Fibroblast of lung (primary cell): ENCODE measurements at regions not wholly inside any gene's neighbourhood (a gene's known extent, or its start where the extent isn't known, plus 50 kb on each side); places are given as distances from the start of the nearest gene placed in this dataset.

Experiments
- DNase-seq, 2 donors: peaks; one replicate each; pipeline versions ENCODE4 v3.0.0 to v3.0.0-alpha.2; 2010; ENCODE audit warnings: low read depth in 2 of 2
- H2AFZ ChIP-seq: 2 replicates; pipeline ENCODE4 v1.5.1; 2012; ENCODE audit warnings: low read length, control low read depth, inconsistent platforms
- H3K27ac ChIP-seq: 2 replicates; pipeline ENCODE4 v1.5.1; 2011; ENCODE audit warnings: low read length, control low read depth; ENCODE audit not compliant: insufficient read depth
- H3K27me3 ChIP-seq: 2 replicates; pipeline ENCODE4 v1.5.1; 2011; ENCODE audit warnings: mild to moderate bottlenecking, low read length; ENCODE audit not compliant: control insufficient read depth, insufficient read depth
- H3K36me3 ChIP-seq: 2 replicates; pipeline ENCODE4 v1.5.1; 2011; ENCODE audit warnings: low read length; ENCODE audit not compliant: control insufficient read depth, insufficient read depth
- H3K4me1 ChIP-seq: 2 replicates; pipeline ENCODE4 v1.5.1; 2011; ENCODE audit warnings: low read length; ENCODE audit not compliant: control insufficient read depth, insufficient read depth; ENCODE audit errors: extremely low read depth
- H3K4me2 ChIP-seq: 2 replicates; pipeline ENCODE4 v1.5.1; 2011; ENCODE audit warnings: low read length, control low read depth; ENCODE audit not compliant: insufficient read depth; ENCODE audit errors: extremely low read depth
- H3K4me3 ChIP-seq, 4 experiments: fragments of 200-600 bp in 1 of 4; sonication (generic) in 1 of 4; replicated peaks in 1 of 4; 2 replicates each; pipeline ENCODE4 v1.5.1; 2011 to 2016; ENCODE audit warnings: low read length in 4 of 4, low read depth in 3 of 4, mild to moderate bottlenecking in 3 of 4, control low read depth in 2 of 4, inconsistent platforms in 1 of 4, mixed read lengths in 1 of 4; ENCODE audit not compliant: insufficient read depth in 1 of 4; ENCODE audit errors: control extremely low read depth in 1 of 4
- H3K79me2 ChIP-seq: 2 replicates; pipeline ENCODE4 v1.5.1; 2012; ENCODE audit warnings: mild to moderate bottlenecking, low read length, inconsistent platforms; ENCODE audit not compliant: control insufficient read depth, insufficient read depth
- H3K9ac ChIP-seq: 2 replicates; pipeline ENCODE4 v1.5.1; 2011; ENCODE audit warnings: mild to moderate bottlenecking, low read length, control low read depth; ENCODE audit not compliant: insufficient read depth
- H3K9me3 ChIP-seq: 2 replicates; pipeline ENCODE4 v1.5.1; 2012; ENCODE audit warnings: low read depth, low read length; ENCODE audit not compliant: control insufficient read depth, insufficient read depth
- H4K20me1 ChIP-seq: 2 replicates; pipeline ENCODE4 v1.5.1; 2011; ENCODE audit warnings: low read length; ENCODE audit not compliant: control insufficient read depth, insufficient read depth; ENCODE audit errors: extremely low read depth
- EZH2 ChIP-seq: IDR thresholded peaks from 2 replicates; pipeline ENCODE4 v1.5.1; 2012; ENCODE audit warnings: low read length, control low read depth, mild to moderate bottlenecking; ENCODE audit errors: missing control alignments
- TF ChIP-seq, protein P1 (sequence below), 2 donors: IDR thresholded peaks in 1 of 2; conservative IDR thresholded peaks in 1 of 2; 1 replicate in 1 of 2; 2 replicates in 1 of 2; pipeline ENCODE4 v1.5.1; 2011 to 2012; ENCODE audit warnings: low read length in 2 of 2, control low read depth in 1 of 2, inconsistent platforms in 1 of 2, low read depth in 1 of 2, mild to moderate bottlenecking in 1 of 2

DNA sequence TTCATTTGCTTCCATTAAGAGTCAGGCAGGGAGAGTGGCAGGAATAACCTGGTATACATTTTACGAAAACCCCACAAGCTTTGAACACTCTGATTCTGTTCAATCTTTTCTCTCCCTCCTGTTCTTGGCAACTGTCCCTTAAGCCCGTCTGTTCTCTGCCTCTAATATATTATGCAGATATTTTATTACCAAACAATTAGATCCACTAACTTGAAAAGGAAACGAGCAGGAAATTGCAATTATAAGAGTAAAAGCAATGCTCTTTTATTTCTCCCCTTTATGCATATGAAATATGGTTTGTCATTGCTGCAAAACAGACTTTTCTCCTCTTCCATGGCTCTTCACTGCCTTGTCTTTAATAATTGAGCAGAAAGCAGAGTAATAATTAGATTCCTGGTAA lies 149.1 kb upstream of the CELF4 start:
- H3K79me2 ChIP-seq: no peaks in the 10 kb centered on the region
- no peaks in the 10 kb centered on the region for H3K9me3 ChIP-seq
- no peak overlapping the region for H3K4me3 ChIP-seq
- H3K27me3 ChIP-seq: no peaks in the 10 kb centered on the region
- no peak overlapping the region for H3K27ac ChIP-seq
- TF ChIP-seq, protein P1, sequence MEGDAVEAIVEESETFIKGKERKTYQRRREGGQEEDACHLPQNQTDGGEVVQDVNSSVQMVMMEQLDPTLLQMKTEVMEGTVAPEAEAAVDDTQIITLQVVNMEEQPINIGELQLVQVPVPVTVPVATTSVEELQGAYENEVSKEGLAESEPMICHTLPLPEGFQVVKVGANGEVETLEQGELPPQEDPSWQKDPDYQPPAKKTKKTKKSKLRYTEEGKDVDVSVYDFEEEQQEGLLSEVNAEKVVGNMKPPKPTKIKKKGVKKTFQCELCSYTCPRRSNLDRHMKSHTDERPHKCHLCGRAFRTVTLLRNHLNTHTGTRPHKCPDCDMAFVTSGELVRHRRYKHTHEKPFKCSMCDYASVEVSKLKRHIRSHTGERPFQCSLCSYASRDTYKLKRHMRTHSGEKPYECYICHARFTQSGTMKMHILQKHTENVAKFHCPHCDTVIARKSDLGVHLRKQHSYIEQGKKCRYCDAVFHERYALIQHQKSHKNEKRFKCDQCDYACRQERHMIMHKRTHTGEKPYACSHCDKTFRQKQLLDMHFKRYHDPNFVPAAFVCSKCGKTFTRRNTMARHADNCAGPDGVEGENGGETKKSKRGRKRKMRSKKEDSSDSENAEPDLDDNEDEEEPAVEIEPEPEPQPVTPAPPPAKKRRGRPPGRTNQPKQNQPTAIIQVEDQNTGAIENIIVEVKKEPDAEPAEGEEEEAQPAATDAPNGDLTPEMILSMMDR (conservative IDR thresholded peaks at IDR 0.05 in 1 of 2, IDR thresholded peaks at IDR 0.05 in 1 of 2; ENCODE audit: low read depth in 1 of 2, low read length in 2 of 2): no peak
- no peak for TF ChIP-seq EZH2
- no peak overlapping the region for H3K9ac ChIP-seq
- no peaks in the 10 kb centered on the region for H4K20me1 ChIP-seq
- H3K4me2 ChIP-seq: no peak overlapping the region
- no peaks in the 10 kb centered on the region for H3K4me1 ChIP-seq
- H3K36me3 ChIP-seq: no peaks in the 10 kb centered on the region
- H2AFZ ChIP-seq: no peak overlapping the region
- DNase-seq: no peak

DNA sequence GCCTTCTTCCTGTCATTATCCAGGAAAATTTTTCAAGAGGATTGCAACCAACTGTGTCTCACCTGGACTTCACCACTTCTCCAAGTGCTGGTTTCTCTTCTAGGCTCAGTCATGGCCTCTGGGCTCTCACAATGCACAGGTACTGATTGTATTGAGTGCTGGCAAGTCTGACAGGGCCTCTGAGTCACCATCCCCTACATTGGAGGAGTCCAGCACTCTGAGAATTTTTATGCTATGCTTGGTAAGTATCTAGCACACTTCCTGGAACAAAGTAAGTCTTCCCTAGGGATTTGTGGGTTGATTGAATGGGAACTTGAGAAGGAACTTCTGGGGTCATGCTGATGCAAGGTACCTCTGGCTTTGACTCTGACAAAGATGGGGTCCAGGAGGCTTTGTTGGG lies 147.2 kb upstream of the CELF4 start:
- Histone ChIP-seq H3K27ac (no peak overlapping the region), H3K9me3 (no peaks in the 10 kb centered on the region), H3K4me3 (no peak overlapping the region), H2AFZ (no peak overlapping the region), H3K4me1 (no peaks in the 10 kb centered on the region), H3K4me2 (no peak overlapping the region), H3K9ac (no peak overlapping the region), H3K79me2 (no peaks in the 10 kb centered on the region), H4K20me1 (no peaks in the 10 kb centered on the region), H3K27me3 (no peaks in the 10 kb centered on the region), H3K36me3 (no peaks in the 10 kb centered on the region)
- DNase-seq: no peak
- no peak for TF ChIP-seq EZH2
- TF ChIP-seq, protein P1 (conservative IDR thresholded peaks at IDR 0.05 in 1 of 2, IDR thresholded peaks at IDR 0.05 in 1 of 2; ENCODE audit: low read depth in 1 of 2, low read length in 2 of 2): no peak

DNA sequence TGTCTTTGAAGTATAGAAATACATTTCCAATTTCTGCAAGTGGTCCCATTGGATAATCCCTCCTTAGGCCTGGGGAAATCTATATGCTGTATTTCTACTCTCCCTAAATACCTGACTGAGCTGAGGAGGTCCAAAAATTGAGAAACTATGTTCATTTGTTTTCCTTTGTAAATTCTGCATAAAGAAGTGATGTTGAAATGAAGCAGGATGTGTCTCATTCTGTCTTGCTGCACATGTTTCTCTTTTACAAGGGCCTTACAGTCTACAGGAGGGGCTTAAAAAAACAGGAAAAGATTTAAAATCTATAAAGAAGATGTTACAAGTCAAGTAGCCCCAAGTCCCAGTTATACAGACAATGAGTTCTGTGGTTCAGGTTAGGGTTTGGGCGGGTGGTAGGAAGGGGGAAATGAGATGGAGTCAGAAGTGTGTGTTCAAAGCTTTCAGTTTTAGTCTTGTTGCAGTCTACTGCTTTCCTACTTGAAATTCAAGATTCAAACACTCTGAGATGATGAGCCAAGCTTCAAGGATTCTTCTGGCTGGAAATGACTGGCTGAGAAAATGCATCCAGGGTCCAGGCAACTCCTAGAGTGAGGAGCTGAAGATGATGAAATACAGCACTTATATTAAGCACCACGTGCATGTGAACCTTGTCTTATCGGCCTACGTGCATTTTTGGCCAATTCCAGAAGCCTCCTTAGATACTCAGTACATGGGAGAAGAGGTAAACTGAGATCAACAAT lies 146.3 kb upstream of the CELF4 start:
- Histone ChIP-seq H4K20me1 (no peaks in the 10 kb centered on the region), H3K4me3 (no peak overlapping the region), H3K27ac (no peak overlapping the region), H3K36me3 (no peaks in the 10 kb centered on the region), H3K4me1 (no peaks in the 10 kb centered on the region), H3K27me3 (no peaks in the 10 kb centered on the region), H2AFZ (no peak overlapping the region), H3K79me2 (no peaks in the 10 kb centered on the region), H3K9ac (no peak overlapping the region), H3K9me3 (no peaks in the 10 kb centered on the region), H3K4me2 (no peak overlapping the region)
- no peak for TF ChIP-seq EZH2
- TF ChIP-seq, protein P1 (conservative IDR thresholded peaks at IDR 0.05 in 1 of 2, IDR thresholded peaks at IDR 0.05 in 1 of 2; ENCODE audit: low read depth in 1 of 2, low read length in 2 of 2): no peak
- DNase-seq: no peak
